ENCODE measurements at regions not wholly inside any gene's neighbourhood (a gene's known extent, or its start where the extent isn't known, plus 50 kb on each side); places are given as distances from the start of the nearest gene placed in this dataset.
"Not testable (repeated sequence)": the region's sequence is repeated elsewhere in the genome, so short reads cannot be mapped to it uniquely, and the experiment has no call there.

DNA sequence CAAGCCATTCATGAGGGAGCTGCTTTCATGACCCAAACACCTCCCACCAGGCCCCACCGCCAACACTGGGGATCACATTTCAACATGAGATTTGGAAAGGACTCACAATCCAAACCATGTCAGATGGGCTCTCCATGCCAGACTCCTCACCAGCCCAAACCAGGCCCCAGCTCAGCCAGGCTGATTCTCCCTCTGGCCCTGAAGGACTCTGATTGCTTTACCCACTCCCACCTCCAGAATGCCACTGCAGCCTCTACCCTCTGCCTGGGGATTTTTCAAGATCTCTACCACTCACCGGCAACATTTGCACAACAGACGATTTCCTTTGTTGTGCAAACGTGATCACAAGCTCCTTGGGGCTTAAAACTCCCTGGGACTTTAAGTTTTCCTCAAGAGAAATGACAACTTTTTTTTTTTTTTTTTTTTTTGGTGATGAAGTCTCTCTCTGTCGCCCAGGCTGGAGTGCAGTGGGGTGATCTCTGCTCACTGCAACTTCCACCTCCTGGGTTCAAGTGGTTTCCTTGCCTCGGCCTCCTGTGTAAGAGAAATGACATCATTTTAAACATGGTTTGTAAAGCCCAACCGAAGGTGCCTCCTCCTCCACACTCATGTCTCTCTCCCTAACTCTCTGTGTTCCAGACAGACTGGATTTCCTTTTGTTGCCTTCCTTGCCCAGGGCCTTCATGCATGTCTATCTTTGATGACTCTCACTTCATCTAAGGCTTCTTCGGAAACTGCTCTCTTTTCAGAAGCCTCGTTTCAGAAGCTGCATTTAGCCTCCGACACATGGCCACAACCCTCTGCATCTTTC, 147.0 kb downstream of the CDH26 start:
- no peak for TF ChIP-seq CTCF (conservative IDR thresholded peaks at IDR 0.05; ENCODE audit: low read depth, low read length)
- no peak for DNase-seq (ENCODE audit: low read depth)
- no peak overlapping the region for H3K4me3 ChIP-seq (ENCODE audit: low read depth, low read length)

- not testable (repeated sequence) for DNase-seq (ENCODE audit: low read depth); H3K4me3 ChIP-seq (ENCODE audit: low read depth, low read length)
Observed at GRCh38 chr20:60106186-60106585, 148.0 kb downstream of the CDH26 start.

DNA sequence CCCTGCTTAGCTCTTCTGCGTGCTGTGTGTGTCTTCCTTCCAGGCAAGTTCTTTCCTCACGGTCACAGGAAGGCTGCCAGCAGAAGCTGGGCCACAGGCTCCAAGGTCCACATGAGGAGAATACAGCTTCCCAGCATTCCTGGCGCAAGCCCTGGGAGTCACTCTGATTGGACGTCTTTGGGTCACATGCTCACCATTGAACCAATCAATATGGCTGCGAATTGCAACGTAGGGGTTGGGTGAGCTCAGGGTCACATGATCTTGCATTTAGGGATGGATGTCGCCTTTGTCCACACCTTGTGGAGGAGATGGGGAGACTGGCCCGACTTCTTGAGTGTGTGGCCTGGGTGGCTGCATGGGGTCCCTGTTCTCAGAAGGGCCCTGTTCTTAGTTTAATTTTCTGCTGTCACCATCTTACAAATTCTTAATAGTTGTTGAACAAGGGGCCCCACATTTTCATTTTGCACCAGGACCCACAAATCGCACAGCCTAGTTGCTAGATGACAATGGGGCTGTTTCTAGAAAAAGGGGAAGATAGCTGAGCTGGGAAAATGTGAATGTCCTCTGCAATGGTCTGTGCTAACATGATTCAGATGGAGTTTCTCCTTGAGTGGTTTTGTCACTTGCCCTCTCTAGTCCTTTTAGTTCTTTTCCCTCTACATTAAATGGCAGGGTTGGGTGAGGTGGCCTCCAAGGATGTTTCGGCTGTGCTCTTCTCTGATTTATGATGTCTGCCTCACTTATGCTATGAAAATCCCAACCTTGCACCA, 149.6 kb downstream of the CDH26 start:
- TF ChIP-seq CTCF (conservative IDR thresholded peaks at IDR 0.05; ENCODE audit: low read depth, low read length): no peak
- H3K4me3 ChIP-seq (ENCODE audit: low read depth, low read length): no peak overlapping the region
- no peak for DNase-seq (ENCODE audit: low read depth)

DNA sequence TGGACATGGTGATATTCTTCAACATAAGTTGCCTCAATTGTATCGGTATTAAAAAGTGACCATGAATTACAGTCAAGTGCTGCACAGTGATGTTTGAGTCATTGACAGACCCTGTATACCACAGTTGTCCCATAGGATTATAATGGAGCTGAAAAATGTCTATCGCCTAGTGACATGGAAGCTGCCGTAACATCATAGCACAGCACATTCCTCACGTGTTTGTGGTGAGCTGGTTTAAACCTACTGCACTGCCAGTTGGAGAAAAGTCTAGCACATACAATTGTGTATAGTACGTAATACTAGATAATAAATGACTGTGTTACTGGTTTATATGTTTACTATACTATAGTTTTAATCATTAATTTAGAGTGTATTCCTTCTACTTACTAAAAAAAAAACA, 150.2 kb downstream of the CDH26 start:
- DNase-seq (ENCODE audit: low read depth): no peak
- no peak overlapping the region for H3K4me3 ChIP-seq (ENCODE audit: low read depth, low read length)
- no peak for TF ChIP-seq CTCF (conservative IDR thresholded peaks at IDR 0.05; ENCODE audit: low read depth, low read length)

GRCh38 chr20:60113024-60113724, 155.0 kb downstream of the CDH26 start:
- no peak for DNase-seq (ENCODE audit: low read depth)
- no peak for TF ChIP-seq CTCF (conservative IDR thresholded peaks at IDR 0.05; ENCODE audit: low read depth, low read length)
- no peak overlapping the region for H3K4me3 ChIP-seq (ENCODE audit: low read depth, low read length)

DNA sequence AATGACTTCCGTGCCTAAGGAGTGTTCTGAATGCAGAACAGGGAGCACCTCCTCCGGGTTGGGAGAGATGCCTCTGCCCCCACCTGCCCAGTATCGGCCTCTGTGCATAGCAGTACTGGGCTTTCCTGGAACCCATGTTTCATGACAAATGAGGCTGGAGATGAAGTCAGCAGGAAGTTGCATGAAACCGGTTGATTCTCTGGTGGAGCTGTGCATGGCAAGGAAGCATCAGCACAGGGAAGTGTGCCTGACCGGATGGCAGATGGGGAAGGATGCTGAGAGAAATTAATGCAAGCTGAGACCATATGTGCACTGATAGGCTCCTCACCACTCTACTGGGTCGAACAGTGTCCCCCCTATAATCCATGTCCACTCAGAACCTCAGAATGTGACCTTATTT, 155.5 kb downstream of the CDH26 start:
- DNase-seq (ENCODE audit: low read depth): no peak
- no peak overlapping the region for H3K4me3 ChIP-seq (ENCODE audit: low read depth, low read length)
- no peak for TF ChIP-seq CTCF (conservative IDR thresholded peaks at IDR 0.05; ENCODE audit: low read depth, low read length)

- no peak overlapping the region for H3K4me3 ChIP-seq (ENCODE audit: low read depth, low read length)
- no peak for DNase-seq (ENCODE audit: low read depth)
- no peak for TF ChIP-seq CTCF (conservative IDR thresholded peaks at IDR 0.05; ENCODE audit: low read depth, low read length)
Observed at GRCh38 chr20:60115451-60115850, 157.2 kb downstream of the CDH26 start.
